ENCODE measurements at regions not wholly inside any gene's neighbourhood (a gene's known extent, or its start where the extent isn't known, plus 50 kb on each side); places are given as distances from the start of the nearest gene placed in this dataset.

DNA sequence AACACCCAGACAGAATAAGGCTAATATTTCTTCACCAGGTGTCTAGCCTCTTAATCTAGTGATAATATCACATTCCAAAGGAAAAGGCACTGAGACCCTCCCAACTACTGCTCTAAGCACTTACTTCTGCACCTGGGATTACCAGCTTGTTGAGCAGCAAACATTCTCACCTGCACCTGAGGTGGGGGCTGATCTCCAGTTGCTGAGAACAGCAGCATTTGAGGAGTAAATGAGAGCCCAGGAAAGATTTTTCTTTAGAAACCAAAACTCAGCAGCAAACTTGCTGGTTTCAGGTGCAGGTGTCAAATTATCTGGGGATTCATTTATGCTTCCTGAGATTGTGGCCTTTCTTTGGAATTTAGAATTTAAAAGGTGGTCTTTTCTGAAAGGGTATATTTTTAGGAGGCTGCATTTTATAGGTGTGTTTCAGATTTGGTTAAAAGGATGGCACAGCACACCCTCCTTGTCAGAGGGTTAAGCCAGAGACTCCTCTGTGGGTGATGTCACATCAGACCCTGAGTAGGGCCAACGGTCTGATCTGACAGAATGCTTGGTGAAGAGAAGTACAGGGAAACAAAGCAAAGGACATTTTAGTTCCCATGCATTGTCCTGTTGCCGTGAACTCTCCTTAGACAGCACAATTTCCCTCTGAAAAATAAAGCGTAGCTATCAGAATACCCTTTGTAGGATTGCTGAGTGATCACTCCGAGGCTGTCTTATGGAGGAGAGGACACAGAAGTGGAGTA, 411.0 kb upstream of the ATP11B start:
- no peaks in the 10 kb centered on the region for H3K36me3 ChIP-seq (replicated peaks in 1 of 2; ENCODE audit: control insufficient read depth in 1 of 2, insufficient read depth in 2 of 2, low read length in 1 of 2)
- no peaks in the 10 kb centered on the region for H3K27me3 ChIP-seq (ENCODE audit: insufficient read depth)
- WGBS (ENCODE audit: low lambda C conversion rate), result 44% methylated on average over 4 of the region's 4 CpGs
- no peak for DNase-seq
- H3K4me3 ChIP-seq (ENCODE audit: low read depth in 2 of 2, low read length in 1 of 2), result no peak overlapping the region
- H3K27ac ChIP-seq (ENCODE audit: low read depth in 2 of 2, low read length in 1 of 2), result no peak overlapping the region
- TF ChIP-seq JUND (IDR thresholded peaks at IDR 0.05) (no peak), ELF1 (IDR thresholded peaks at IDR 0.05) (no peak), RFX5 (IDR thresholded peaks at IDR 0.05; ENCODE audit: low read length) (no peak), MXI1 (IDR thresholded peaks at IDR 0.05; ENCODE audit: low read depth, low read length) (no peak), GABPA (IDR thresholded peaks at IDR 0.05; ENCODE audit: low read depth) (no peak), RCOR1 (IDR thresholded peaks at IDR 0.05; ENCODE audit: low read length) (no peak), RAD21 (IDR thresholded peaks at IDR 0.05; ENCODE audit: low read length) (no peak), POLR2AphosphoS5 (IDR thresholded peaks at IDR 0.05; ENCODE audit: low read depth, low read length) (no peak)
- TF ChIP-seq, protein P1, sequence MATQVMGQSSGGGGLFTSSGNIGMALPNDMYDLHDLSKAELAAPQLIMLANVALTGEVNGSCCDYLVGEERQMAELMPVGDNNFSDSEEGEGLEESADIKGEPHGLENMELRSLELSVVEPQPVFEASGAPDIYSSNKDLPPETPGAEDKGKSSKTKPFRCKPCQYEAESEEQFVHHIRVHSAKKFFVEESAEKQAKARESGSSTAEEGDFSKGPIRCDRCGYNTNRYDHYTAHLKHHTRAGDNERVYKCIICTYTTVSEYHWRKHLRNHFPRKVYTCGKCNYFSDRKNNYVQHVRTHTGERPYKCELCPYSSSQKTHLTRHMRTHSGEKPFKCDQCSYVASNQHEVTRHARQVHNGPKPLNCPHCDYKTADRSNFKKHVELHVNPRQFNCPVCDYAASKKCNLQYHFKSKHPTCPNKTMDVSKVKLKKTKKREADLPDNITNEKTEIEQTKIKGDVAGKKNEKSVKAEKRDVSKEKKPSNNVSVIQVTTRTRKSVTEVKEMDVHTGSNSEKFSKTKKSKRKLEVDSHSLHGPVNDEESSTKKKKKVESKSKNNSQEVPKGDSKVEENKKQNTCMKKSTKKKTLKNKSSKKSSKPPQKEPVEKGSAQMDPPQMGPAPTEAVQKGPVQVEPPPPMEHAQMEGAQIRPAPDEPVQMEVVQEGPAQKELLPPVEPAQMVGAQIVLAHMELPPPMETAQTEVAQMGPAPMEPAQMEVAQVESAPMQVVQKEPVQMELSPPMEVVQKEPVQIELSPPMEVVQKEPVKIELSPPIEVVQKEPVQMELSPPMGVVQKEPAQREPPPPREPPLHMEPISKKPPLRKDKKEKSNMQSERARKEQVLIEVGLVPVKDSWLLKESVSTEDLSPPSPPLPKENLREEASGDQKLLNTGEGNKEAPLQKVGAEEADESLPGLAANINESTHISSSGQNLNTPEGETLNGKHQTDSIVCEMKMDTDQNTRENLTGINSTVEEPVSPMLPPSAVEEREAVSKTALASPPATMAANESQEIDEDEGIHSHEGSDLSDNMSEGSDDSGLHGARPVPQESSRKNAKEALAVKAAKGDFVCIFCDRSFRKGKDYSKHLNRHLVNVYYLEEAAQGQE (IDR thresholded peaks at IDR 0.05; ENCODE audit: low read depth, low read length), result no peak
- no peak overlapping the region for H3K9ac ChIP-seq
- H3K9me3 ChIP-seq, result no peaks in the 10 kb centered on the region
- no peaks in the 10 kb centered on the region for H4K20me1 ChIP-seq (ENCODE audit: insufficient read depth)
- ChIA-PET CTCF (interaction anchor here (1.0 kb wide), 1 partner anchor 17 kb away, joined by 4 read pairs; no protein-coding TSS in a partner anchor), POLR2A (no interaction called here)
- no peaks in the 10 kb centered on the region for H3K4me1 ChIP-seq (ENCODE audit: control insufficient read depth in 1 of 2, insufficient read depth in 2 of 2, low read depth in 1 of 2, low read length in 1 of 2)
- no peaks in the 10 kb centered on the region for H3K9me2 ChIP-seq
- no peak overlapping the region for H3K4me2 ChIP-seq
- no peaks in the 10 kb centered on the region for H3F3A ChIP-seq (replicated peaks; ENCODE audit: insufficient read depth)
- H2AFZ ChIP-seq (ENCODE audit: low read depth), result no peak overlapping the region
- no peaks in the 10 kb centered on the region for H3K79me2 ChIP-seq (ENCODE audit: insufficient read depth)

DNA sequence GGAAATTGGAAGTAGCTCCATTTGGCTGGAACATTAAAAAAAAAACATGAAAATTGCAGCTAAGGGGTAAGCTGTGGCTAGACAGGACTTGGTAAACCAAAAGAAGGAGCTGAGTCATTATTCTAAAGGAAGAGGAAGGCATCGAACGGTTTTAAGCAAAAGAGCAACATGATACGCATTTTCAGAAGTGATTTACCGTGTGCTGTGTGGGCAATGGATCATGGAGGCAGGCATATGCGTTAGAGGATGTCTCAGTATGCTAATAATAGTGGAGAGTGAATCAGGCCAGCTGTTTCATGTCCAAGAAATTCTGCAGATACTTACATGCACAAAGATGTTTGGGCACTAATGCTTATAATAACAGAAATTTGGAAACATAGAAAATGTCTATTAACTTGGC, 409.1 kb upstream of the ATP11B start:
- H3K4me2 ChIP-seq, result no peak overlapping the region
- no peak for TF ChIP-seq GATA2 (CRISPR knock-in tag; IDR thresholded peaks at IDR 0.05)
- TF ChIP-seq, protein P2, sequence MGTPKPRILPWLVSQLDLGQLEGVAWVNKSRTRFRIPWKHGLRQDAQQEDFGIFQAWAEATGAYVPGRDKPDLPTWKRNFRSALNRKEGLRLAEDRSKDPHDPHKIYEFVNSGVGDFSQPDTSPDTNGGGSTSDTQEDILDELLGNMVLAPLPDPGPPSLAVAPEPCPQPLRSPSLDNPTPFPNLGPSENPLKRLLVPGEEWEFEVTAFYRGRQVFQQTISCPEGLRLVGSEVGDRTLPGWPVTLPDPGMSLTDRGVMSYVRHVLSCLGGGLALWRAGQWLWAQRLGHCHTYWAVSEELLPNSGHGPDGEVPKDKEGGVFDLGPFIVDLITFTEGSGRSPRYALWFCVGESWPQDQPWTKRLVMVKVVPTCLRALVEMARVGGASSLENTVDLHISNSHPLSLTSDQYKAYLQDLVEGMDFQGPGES (IDR thresholded peaks at IDR 0.05; ENCODE audit: low read depth, low read length), result no peak
- TF ChIP-seq, protein P1 (IDR thresholded peaks at IDR 0.05; ENCODE audit: low read depth, low read length), result no peak
- CTCF ChIA-PET, result no interaction called here

More for the DNA sequence above, 409.1 kb upstream of the ATP11B start:
- Histone ChIP-seq H2AFZ (ENCODE audit: low read depth) (no peak overlapping the region), H3K9me3 (no peaks in the 10 kb centered on the region), H3K79me2 (ENCODE audit: insufficient read depth) (no peaks in the 10 kb centered on the region), H3K4me3 (ENCODE audit: low read depth in 2 of 2, low read length in 1 of 2) (no peak overlapping the region), H3K4me1 (ENCODE audit: control insufficient read depth in 1 of 2, insufficient read depth in 2 of 2, low read depth in 1 of 2, low read length in 1 of 2) (no peaks in the 10 kb centered on the region), H3K27ac (ENCODE audit: low read depth in 2 of 2, low read length in 1 of 2) (no peak overlapping the region), H3K9me2 (no peaks in the 10 kb centered on the region), H3K9ac (no peak overlapping the region), H3F3A (replicated peaks; ENCODE audit: insufficient read depth) (no peaks in the 10 kb centered on the region), H3K27me3 (ENCODE audit: insufficient read depth) (no peaks in the 10 kb centered on the region), H3K36me3 (replicated peaks in 1 of 2; ENCODE audit: control insufficient read depth in 1 of 2, insufficient read depth in 2 of 2, low read length in 1 of 2) (no peaks in the 10 kb centered on the region), H4K20me1 (ENCODE audit: insufficient read depth) (no peaks in the 10 kb centered on the region)
- DNase-seq, result no peak
- 55% methylated on average over 5 of the region's 5 CpGs for WGBS (ENCODE audit: low lambda C conversion rate)
- POLR2A ChIA-PET, result no interaction called here

Data from SK-N-SH (cell line).